Muscle of back (tissue), 3 donors: ENCODE measurements at regions not wholly inside any gene's neighbourhood (a gene's known extent, or its start where the extent isn't known, plus 50 kb on each side); places are given as distances from the start of the nearest gene placed in this dataset.
"Not testable (repeated sequence)": the region's sequence is repeated elsewhere in the genome, so short reads cannot be mapped to it uniquely, and the experiment has no call there.

Source experiments
- DNase-seq, 3 donors: peaks; one replicate each; pipeline versions ENCODE4 v3.0.0 to v3.0.0-alpha.2; 2013

DNA sequence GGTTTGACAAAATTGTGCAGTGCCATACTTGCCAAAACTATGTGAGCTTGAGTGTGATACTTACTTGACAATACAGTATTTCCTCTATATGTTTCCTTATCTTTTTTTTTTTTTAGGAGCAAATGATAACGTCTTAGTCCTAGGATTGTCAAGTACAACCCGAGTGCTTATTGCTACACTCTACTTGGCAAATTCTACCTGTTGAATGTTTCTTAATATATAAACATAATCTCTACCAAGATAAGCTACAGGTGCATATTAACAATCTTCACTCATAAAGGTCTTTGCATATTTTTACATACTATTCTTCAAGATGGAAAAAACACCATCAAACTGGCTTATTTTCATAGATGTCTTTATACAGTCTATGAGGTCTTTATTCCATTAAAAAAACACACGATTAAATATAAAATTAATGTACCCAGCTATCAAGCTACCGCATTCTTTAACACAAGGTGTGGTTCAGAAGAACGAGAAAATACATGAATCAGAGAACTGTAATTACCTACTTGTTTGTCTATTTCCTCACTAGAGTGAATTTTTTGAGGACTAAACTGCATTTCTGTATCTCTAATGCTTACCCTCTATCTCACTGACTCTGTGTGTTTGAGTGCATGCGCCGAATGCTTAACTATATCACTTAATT is 76.1 kb upstream of the PDSS1 start:
- DNase-seq: no peak

DNA sequence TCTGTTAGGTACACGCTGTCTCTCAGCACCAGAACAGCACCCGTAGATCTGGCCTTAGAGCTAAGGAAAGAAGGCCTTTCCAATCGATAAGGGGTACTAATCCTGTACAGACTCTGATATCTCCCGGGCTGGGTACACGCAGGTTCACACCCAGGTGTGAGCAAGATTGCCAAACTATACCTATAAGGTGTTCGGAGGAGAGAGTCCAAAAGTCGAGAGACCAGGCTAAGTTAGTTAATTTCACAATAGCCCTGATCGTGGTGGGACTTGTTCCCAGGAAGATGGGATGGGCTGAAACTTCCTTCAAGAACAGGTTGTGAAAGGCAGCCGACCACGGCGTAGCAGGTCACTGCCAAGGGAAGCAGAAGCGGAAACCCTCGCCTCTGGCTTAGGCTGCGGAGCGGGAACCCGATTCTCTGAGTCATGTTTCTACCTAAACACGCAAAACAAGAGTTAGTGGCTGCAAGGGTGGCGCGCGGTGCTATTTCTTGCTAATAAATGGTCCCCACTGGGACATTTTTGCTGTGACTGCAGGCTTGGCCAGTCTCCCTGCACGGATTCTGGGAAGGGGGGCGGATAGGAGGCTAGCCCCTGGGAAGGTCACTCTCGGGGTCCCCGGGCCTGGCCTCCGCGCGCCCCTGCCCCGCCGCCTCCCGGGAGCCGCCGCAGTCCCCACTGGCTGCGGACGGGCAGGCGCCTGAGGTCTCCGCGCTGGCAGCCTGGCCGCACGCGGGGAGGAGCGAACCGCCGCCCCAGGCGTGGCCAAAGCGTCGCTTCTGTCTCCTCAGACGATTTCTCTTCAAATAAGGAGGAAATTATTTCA is 75.4 kb upstream of the PDSS1 start:
- DNase-seq: peak in 2 of 3 donors; percentile 2 to 12

DNA sequence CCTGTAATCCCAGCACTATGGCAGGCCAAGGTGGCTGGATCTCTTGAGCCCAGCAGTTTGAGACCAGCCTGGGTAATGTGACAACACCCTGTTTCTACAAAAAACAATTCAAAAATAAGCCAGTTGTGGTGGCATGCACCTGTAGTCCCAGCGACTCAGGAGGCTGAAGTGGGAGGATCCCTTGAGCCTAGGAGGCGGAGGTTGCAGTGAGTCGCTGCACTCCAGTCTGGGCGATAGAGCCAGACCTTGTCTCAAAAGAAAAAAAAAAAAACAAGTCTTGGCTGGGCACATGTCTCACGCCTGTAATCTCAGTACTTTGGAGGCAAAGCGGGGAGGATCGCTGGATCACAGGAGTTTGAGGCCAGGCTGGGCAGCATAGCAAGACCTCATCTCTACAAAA is 74.6 kb upstream of the PDSS1 start:
- DNase-seq: no peak

DNA sequence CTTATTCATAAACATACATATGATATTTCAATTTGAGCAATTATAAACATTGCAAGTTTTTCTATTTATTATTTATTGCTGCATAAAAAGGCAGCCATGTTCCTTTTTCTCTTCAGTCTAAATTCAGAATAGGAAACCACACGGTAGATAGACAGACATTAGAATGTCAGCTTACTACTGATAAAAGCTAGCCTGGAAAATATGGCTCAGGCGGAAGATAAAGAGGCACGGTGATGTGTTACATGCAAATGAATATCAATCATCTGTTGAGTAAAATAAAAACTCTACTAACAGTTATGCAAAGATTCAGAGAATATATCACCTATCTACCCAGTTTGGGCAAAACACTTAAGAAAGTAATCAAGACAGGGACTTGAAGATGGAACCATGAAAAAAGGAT is 73.5 kb upstream of the PDSS1 start:
- DNase-seq: no peak

DNA sequence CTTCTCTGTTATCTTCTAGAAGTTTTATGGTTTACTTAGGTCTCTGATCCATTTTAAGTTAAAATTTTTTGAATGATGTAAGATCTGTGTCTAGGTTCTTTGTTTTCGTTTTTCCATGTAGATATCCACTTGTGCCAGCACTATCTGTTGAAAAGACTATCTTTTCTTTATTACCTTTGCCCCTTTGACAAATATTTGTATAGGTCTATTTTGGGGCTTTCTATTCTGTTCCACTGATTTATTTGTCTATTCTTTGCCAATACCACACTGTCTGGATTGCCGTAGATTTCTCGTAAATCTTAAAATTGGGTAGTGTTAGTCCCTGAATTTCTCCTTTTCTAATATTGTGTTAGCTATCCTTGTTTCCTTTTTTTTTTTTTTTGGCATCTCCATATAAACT is 71.4 kb upstream of the PDSS1 start:
- no peak for DNase-seq

DNA sequence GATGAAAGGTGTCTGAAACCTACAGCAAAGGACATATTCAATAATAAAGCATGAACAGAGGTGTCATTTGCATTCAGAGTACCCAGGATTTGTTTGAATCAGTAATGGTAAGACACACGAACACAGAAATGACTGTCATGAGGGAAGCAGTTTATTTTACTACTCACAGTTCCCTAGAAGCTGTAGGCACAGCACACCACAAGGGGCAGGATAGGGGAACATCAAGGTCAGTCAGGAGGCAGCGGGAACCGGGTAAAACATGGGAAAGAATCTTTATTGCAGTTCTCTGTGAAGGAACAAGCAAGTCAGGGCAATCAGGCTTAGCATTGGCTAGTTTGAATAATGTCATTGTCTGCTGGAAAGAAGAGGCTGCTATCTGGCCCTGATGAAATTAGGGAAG is 70.2 kb upstream of the PDSS1 start:
- no peak for DNase-seq

DNA sequence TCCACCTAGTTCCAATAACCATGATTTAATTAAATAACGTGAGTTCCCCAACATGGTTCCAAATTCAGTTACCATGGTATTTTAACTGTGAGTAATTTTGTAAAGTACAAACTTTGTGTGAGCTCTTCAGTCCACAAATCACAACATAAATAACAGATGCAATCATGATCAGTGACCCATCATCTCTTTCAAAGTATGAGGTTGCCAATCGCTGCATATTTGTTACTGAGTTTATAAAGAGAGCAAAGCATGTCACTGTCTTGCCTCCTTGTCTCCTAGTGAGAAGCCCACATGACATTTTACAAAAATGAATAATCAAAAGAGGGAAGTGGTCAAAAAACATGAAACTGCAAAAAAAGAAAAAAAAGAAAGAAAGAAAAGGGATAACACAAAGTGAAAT is 69.1 kb upstream of the PDSS1 start:
- DNase-seq: no peak

DNA sequence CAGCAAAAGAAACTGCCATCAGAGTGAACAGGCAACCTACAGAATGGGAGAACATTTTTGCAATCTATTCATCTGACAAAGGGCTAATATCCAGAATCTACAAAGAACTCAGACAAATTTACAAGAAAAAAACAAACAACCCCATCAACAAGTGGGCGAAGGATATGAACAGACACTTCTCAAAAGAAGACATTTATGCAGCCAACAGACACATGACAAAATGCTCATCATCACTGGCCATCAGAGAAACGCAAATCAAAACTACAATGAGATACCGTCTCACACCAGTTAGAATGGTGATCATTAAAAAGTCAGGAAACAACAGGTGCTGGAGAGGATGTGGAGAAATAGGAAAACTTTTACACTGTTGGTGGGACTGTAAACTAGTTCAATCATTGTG is 65.3 kb upstream of the PDSS1 start:
- not testable (repeated sequence) for DNase-seq

DNA sequence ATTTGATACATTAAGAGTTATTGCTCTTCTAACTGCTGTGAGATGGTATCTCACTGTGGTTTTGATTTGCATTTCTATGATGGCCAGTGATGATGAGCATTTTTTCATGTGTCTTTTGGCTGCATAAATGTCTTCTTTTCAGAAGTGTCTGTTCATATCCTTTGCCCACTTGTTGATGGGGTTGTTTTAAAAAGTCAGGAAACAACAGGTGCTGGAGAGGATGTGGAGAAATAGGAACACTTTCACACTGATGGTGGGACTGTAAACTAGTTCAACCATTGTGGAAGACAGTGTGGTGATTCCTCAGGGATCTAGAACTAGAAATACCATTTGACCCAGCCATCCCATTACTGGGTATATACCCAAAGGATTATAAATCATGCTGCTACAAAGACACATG is 63.4 kb upstream of the PDSS1 start:
- not testable (repeated sequence) for DNase-seq

DNA sequence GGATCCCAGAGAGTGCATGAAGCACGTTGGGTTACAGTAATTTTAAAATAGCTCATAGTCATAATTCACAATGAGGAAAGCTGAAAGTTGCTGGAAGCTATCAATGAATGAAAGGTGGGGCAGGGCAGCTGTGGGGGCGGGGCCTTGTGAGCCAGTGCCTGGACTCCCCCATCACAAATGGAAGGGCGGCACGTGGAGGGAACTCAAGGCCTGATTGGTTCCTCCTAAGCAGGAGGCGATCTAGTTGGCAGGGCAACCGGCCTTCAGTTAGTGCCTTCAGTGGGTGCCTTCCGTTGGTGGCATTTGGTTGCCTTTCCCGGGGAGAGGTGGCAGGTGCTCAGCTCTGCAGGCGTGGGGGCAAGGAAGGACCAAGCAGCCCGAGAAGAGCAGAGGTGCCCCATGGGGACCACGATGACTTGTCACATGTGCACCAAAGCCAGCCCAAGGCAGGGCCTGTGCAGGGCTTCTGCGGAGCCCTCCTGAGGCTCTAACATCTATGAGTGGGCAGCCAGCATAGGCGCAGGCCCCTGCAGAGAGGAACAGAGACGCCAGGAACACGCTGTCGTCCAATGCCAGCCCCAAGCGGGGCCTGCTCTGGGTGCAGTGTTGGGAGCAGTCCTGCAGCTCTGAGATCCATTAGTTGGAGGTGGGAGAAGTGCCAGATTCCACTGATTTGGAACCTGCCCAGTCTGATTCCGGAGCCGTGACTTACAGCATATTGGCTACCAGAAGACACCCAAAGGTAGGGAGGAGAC is 59.8 kb upstream of the PDSS1 start:
- DNase-seq: no peak

DNA sequence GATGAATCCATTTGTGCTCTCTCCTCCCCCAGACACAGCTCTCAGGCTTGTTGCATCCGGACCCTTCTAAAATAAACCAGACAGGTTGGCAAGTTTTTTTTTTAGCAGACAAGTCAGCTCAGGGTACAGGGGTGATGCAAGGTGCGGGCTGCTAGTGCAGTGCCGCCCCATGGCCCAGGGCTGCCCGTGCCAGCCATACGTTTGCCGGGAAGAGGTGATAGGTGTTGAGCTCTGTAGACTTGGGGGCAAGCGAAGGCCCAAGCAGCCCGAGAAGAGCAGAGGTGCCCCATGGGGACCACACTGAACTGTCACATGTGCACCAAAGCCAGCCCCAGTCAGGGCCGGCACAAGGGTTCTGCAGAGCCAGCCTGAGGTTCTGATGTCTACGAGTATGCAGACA is 57.1 kb upstream of the PDSS1 start:
- no peak for DNase-seq

DNA sequence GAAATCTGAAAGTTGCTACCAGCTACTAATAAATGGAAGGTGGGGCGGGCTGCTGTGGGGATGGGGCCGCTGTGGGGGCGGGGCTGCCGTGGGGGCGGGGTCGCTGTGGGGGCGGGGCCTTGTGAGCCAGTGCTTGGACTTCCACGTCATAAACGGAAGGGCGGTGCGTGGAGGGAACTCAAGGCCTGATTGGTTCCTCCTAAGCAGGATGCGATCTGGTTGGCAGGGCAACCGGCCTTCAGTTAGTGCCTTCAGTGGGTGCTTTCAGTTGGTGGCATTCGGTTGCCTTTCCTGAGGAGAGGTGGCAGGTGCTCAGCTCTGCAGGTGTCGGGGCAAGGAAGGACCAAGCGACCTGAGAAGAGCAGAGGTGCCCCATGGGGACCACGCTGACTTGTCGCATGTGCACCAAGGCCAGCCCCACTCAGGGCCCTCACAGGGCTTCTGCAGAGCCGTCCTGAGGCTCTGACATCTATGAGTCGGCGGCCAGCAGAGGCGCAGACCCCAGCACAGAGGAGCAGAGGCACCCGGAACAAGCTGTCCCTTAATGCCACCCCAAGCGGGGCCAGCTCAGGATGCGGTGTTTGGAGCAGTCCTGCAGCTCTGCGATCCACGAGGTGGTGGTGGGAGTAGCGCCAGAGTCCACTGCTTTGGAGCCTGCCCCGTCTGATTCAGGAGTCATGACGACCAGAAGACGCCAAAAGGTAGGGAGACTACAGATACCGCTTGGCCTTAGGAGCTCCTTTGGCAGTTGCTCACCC is 54.4 kb upstream of the PDSS1 start:
- no peak for DNase-seq

DNA sequence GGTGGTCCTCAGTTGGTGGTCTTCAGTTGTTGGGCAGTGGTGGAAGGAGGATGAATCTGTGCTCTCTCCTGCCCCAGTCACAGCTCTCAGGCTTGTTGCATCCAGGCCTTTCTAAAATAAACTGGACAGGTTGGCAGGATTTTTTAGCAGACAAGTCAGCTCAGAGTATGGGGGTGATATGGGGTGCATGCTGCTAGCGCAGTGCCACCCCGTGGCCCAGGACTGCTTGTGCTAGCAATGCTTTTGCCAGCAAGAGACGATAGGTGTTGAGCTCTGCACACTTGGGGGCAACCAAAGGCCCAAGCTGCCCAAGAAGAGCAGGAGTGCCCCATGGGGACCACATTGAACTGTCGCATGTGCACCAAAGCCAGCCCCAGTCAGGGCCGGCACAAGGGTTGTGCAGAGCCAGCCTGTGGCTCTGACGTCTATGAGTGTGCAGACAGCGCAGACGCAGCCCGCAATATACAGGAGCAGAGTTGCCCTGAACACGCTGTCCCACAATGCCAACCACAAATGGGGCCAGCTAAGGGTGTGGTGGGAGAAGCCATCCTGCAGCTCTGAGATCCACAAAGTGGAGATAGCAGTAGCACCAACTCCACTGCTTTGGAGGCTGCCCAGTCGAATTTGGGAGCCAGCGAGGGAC is 49.8 kb upstream of the PDSS1 start:
- no peak for DNase-seq
